SK-N-SH (cell line): ENCODE measurements at regions not wholly inside any gene's neighbourhood (a gene's known extent, or its start where the extent isn't known, plus 50 kb on each side); places are given as distances from the start of the nearest gene placed in this dataset.
"Not testable (repeated sequence)": the region's sequence is repeated elsewhere in the genome, so short reads cannot be mapped to it uniquely, and the experiment has no call there.

ENCODE experiments used
- GABPA ChIP-seq: IDR thresholded peaks from 2 replicates; pipeline ENCODE4 v1.4.0; 2012; ENCODE audit warnings: low read depth, mild to moderate bottlenecking
- POLR2AphosphoS5 ChIP-seq: IDR thresholded peaks from 2 replicates; pipeline ENCODE4 v1.6.1; 2012; ENCODE audit warnings: low read depth, low read length
- TF ChIP-seq, protein P1 (sequence below): fragments of 200-600 bp; sonication (generic); IDR thresholded peaks from 2 replicates; pipeline ENCODE4 v1.6.1; 2017; ENCODE audit warnings: antibody characterized with exemption, mild to moderate bottlenecking, moderate library complexity
- TF ChIP-seq, protein P2 (sequence below): IDR thresholded peaks from 2 replicates; pipeline ENCODE4 v1.6.1; 2012; ENCODE audit warnings: mild to moderate bottlenecking, low read depth, low read length, moderate library complexity

DNA sequence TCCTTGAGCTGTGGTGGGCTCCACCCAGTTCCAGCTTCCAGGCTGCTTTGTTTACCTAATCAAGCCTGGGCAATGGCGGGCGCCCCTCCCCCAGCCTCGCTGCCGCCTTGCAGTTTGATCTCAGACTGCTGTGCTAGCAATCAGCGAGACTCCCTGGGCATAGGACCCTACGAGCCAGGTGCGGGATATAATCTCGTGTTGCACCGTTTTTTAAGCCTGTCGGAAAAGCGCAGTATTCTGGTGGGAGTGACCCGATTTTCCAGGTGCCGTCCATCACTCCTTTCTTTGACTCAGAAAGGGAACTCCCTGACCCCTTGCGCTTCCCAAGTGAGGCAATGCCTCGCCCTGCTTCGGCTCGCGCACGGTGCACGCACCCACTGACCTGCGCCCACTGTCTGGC is 133.0 kb upstream of the TCF4 start:
- TF ChIP-seq GABPA, POLR2AphosphoS5: not testable (repeated sequence)
- TF ChIP-seq, protein P1, sequence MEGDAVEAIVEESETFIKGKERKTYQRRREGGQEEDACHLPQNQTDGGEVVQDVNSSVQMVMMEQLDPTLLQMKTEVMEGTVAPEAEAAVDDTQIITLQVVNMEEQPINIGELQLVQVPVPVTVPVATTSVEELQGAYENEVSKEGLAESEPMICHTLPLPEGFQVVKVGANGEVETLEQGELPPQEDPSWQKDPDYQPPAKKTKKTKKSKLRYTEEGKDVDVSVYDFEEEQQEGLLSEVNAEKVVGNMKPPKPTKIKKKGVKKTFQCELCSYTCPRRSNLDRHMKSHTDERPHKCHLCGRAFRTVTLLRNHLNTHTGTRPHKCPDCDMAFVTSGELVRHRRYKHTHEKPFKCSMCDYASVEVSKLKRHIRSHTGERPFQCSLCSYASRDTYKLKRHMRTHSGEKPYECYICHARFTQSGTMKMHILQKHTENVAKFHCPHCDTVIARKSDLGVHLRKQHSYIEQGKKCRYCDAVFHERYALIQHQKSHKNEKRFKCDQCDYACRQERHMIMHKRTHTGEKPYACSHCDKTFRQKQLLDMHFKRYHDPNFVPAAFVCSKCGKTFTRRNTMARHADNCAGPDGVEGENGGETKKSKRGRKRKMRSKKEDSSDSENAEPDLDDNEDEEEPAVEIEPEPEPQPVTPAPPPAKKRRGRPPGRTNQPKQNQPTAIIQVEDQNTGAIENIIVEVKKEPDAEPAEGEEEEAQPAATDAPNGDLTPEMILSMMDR, result not testable (repeated sequence)
- TF ChIP-seq, protein P2, sequence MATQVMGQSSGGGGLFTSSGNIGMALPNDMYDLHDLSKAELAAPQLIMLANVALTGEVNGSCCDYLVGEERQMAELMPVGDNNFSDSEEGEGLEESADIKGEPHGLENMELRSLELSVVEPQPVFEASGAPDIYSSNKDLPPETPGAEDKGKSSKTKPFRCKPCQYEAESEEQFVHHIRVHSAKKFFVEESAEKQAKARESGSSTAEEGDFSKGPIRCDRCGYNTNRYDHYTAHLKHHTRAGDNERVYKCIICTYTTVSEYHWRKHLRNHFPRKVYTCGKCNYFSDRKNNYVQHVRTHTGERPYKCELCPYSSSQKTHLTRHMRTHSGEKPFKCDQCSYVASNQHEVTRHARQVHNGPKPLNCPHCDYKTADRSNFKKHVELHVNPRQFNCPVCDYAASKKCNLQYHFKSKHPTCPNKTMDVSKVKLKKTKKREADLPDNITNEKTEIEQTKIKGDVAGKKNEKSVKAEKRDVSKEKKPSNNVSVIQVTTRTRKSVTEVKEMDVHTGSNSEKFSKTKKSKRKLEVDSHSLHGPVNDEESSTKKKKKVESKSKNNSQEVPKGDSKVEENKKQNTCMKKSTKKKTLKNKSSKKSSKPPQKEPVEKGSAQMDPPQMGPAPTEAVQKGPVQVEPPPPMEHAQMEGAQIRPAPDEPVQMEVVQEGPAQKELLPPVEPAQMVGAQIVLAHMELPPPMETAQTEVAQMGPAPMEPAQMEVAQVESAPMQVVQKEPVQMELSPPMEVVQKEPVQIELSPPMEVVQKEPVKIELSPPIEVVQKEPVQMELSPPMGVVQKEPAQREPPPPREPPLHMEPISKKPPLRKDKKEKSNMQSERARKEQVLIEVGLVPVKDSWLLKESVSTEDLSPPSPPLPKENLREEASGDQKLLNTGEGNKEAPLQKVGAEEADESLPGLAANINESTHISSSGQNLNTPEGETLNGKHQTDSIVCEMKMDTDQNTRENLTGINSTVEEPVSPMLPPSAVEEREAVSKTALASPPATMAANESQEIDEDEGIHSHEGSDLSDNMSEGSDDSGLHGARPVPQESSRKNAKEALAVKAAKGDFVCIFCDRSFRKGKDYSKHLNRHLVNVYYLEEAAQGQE, result not testable (repeated sequence)
